ENCODE measurements at regions not wholly inside any gene's neighbourhood (a gene's known extent, or its start where the extent isn't known, plus 50 kb on each side); places are given as distances from the start of the nearest gene placed in this dataset.

DNA sequence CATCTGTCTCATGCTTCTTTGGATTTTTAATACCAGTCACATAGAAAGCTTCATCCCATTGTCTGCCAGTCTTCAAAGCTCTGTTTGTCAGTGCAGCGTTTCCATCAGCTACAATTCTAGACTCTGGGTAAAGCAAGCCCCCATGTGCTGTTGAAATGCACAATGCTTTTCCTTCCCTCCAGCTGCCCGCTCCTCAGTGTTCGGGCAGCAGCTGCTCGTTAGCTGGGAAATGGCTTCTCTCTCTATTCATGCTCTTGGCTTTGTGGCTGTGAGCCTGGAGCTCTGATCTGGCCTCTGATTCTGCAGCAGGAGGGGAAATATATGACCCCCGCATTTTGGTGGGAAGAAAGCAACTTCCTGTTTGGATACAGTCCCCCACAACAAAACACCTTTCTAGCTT lies 213.0 kb upstream of the CDYL start:
- no peak for TF ChIP-seq EP300 (conservative IDR thresholded peaks at IDR 0.05; ENCODE audit: poor library complexity, severe bottlenecking)
- TF ChIP-seq RAD21 (conservative IDR thresholded peaks at IDR 0.05): no peak
- TF ChIP-seq, protein P1, sequence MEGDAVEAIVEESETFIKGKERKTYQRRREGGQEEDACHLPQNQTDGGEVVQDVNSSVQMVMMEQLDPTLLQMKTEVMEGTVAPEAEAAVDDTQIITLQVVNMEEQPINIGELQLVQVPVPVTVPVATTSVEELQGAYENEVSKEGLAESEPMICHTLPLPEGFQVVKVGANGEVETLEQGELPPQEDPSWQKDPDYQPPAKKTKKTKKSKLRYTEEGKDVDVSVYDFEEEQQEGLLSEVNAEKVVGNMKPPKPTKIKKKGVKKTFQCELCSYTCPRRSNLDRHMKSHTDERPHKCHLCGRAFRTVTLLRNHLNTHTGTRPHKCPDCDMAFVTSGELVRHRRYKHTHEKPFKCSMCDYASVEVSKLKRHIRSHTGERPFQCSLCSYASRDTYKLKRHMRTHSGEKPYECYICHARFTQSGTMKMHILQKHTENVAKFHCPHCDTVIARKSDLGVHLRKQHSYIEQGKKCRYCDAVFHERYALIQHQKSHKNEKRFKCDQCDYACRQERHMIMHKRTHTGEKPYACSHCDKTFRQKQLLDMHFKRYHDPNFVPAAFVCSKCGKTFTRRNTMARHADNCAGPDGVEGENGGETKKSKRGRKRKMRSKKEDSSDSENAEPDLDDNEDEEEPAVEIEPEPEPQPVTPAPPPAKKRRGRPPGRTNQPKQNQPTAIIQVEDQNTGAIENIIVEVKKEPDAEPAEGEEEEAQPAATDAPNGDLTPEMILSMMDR (IDR thresholded peaks at IDR 0.05; ENCODE audit: poor library complexity, severe bottlenecking): no peak
- no peak for TF ChIP-seq MXI1 (conservative IDR thresholded peaks at IDR 0.05; ENCODE audit: poor library complexity, severe bottlenecking)
